ENCODE measurements at regions not wholly inside any gene's neighbourhood (a gene's known extent, or its start where the extent isn't known, plus 50 kb on each side); places are given as distances from the start of the nearest gene placed in this dataset.

GRCh38 chr16:79295162-79295561 is 305.4 kb downstream of the MAF start:
- TF ChIP-seq CTCF (IDR thresholded peaks at IDR 0.05; ENCODE audit: low read depth, low read length, missing input control): no peak
- no peak for TF ChIP-seq MAX (IDR thresholded peaks at IDR 0.05)
- no peak for TF ChIP-seq NR2F2 (IDR thresholded peaks at IDR 0.05)
- TF ChIP-seq ZBTB33 (IDR thresholded peaks at IDR 0.05): no peak
- no peak for TF ChIP-seq RAD21 (IDR thresholded peaks at IDR 0.05)
- TF ChIP-seq GABPA (IDR thresholded peaks at IDR 0.05 in 1 of 2, conservative IDR thresholded peaks at IDR 0.05 in 1 of 2): no peak
- no peak for TF ChIP-seq YY1 (IDR thresholded peaks at IDR 0.05)
- TF ChIP-seq ATF3 (IDR thresholded peaks at IDR 0.05): no peak
- no peak for TF ChIP-seq EGR1 (IDR thresholded peaks at IDR 0.05; ENCODE audit: low read depth in 2 of 2)
- TF ChIP-seq TAF1 (conservative IDR thresholded peaks at IDR 0.05): no peak
- TF ChIP-seq FOXA1 (IDR thresholded peaks at IDR 0.05): no peak
